Trophoblast cell (in vitro differentiated cells and primary cell): ENCODE measurements at regions not wholly inside any gene's neighbourhood (a gene's known extent, or its start where the extent isn't known, plus 50 kb on each side); places are given as distances from the start of the nearest gene placed in this dataset.

Experiments
- DNase-seq, 2 donors: peaks; one replicate each; pipeline ENCODE4 v3.0.0-alpha.2; 2016
- H2AFZ ChIP-seq: 2 replicates; pipeline ENCODE4 v1.6.1; 2013; ENCODE audit warnings: low read length, moderate library complexity, mild to moderate bottlenecking; ENCODE audit not compliant: insufficient read depth, poor library complexity
- H2AK5ac ChIP-seq: 2 replicates; pipeline ENCODE4 v1.6.1; 2013; ENCODE audit warnings: mild to moderate bottlenecking, low read length
- H2BK120ac ChIP-seq: 2 replicates; pipeline ENCODE4 v1.6.1; 2013; ENCODE audit warnings: low read length, mild to moderate bottlenecking, moderate library complexity; ENCODE audit not compliant: insufficient read depth, poor library complexity
- H2BK12ac ChIP-seq: 2 replicates; pipeline ENCODE4 v1.6.1; 2013; ENCODE audit warnings: mild to moderate bottlenecking, low read length, moderate library complexity
- H2BK5ac ChIP-seq: 2 replicates; pipeline ENCODE4 v1.6.1; 2013; ENCODE audit warnings: low read length, low read depth, moderate library complexity, mild to moderate bottlenecking; ENCODE audit not compliant: poor library complexity
- H3K14ac ChIP-seq: 2 replicates; pipeline ENCODE4 v1.6.1; 2013; ENCODE audit warnings: mild to moderate bottlenecking, low read length
- H3K18ac ChIP-seq: 2 replicates; pipeline ENCODE4 v1.6.1; 2013; ENCODE audit warnings: mild to moderate bottlenecking, low read length
- H3K23ac ChIP-seq: 2 replicates; pipeline ENCODE4 v1.6.1; 2013; ENCODE audit warnings: low read length
- H3K27ac ChIP-seq: 2 replicates; pipeline ENCODE4 v1.5.1; 2013; ENCODE audit warnings: low read depth, mild to moderate bottlenecking, inconsistent platforms, low read length, moderate library complexity
- H3K27me3 ChIP-seq: 2 replicates; pipeline ENCODE4 v1.6.1; 2013; ENCODE audit warnings: inconsistent platforms, mild to moderate bottlenecking, low read length, moderate library complexity; ENCODE audit not compliant: insufficient read depth
- H3K36me3 ChIP-seq, 2 experiments: 1 replicate in 1 of 2; 2 replicates in 1 of 2; pipeline ENCODE4 v1.6.1; 2013; ENCODE audit warnings: low read length in 2 of 2, mild to moderate bottlenecking in 2 of 2, moderate library complexity in 1 of 2; ENCODE audit not compliant: insufficient read depth in 2 of 2, control insufficient read depth in 1 of 2
- H3K4ac ChIP-seq: 2 replicates; pipeline ENCODE4 v1.6.1; 2013; ENCODE audit warnings: low read depth, mild to moderate bottlenecking, low read length, moderate library complexity
- H3K4me1 ChIP-seq, 2 experiments: 1 replicate in 1 of 2; 2 replicates in 1 of 2; pipeline ENCODE4 v1.6.1; 2013; ENCODE audit warnings: low read length in 2 of 2, mild to moderate bottlenecking in 2 of 2, moderate library complexity in 1 of 2; ENCODE audit not compliant: insufficient read depth in 2 of 2, control insufficient read depth in 1 of 2
- H3K4me2 ChIP-seq: 2 replicates; pipeline ENCODE4 v1.6.1; 2013; ENCODE audit warnings: inconsistent platforms, mild to moderate bottlenecking, low read length, moderate library complexity
- H3K4me3 ChIP-seq: 2 replicates; pipeline ENCODE4 v1.5.1; 2013; ENCODE audit warnings: mild to moderate bottlenecking, low read depth, low read length, inconsistent platforms
- H3K79me1 ChIP-seq: one replicate; pipeline ENCODE4 v1.6.1; 2013; ENCODE audit warnings: low read length
- H3K79me2 ChIP-seq: 2 replicates; pipeline ENCODE4 v1.6.1; 2013; ENCODE audit warnings: low read length, mild to moderate bottlenecking; ENCODE audit not compliant: control insufficient read depth, insufficient read depth, poor library complexity
- H3K9ac ChIP-seq: 2 replicates; pipeline ENCODE4 v1.6.1; 2013; ENCODE audit warnings: mild to moderate bottlenecking, low read length
- H3K9me3 ChIP-seq: 2 replicates; pipeline ENCODE4 v1.6.1; 2013; ENCODE audit warnings: low read depth, mild to moderate bottlenecking, control low read depth, inconsistent platforms, low read length; ENCODE audit not compliant: insufficient read depth
- H4K12ac ChIP-seq: 2 replicates; pipeline ENCODE4 v1.6.1; 2013; ENCODE audit warnings: low read depth, mild to moderate bottlenecking, low read length, moderate library complexity
- H4K8ac ChIP-seq: 2 replicates; pipeline ENCODE4 v1.6.1; 2013; ENCODE audit warnings: low read depth, mild to moderate bottlenecking, low read length, moderate library complexity
- H4K91ac ChIP-seq: one replicate; pipeline ENCODE4 v1.6.1; 2013; ENCODE audit warnings: low read depth, mild to moderate bottlenecking, low read length, moderate library complexity
- WGBS: extraction: QIAGEN DNeasy Blood & Tissue Kit; methylation state at CpG from one replicate; pipeline ENCODE4 v1.1.7; 2013; ENCODE audit warnings: missing lambda C conversion rate; ENCODE audit not compliant: insufficient read length, insufficient coverage; ENCODE audit errors: extremely low coverage; 5-methylcytosine and 5-hydroxymethylcytosine counted together

- Histone ChIP-seq H3K79me2 (no peaks in the 10 kb centered on the region), H3K27ac (no peak overlapping the region), H2AK5ac (no peak overlapping the region), H3K23ac (no peak overlapping the region), H3K9ac (no peak overlapping the region), H3K14ac (no peak overlapping the region), H4K8ac (no peak overlapping the region), H4K91ac (no peak overlapping the region), H3K79me1 (no peaks in the 10 kb centered on the region), H2AFZ (no peak overlapping the region), H3K4me3 (no peak overlapping the region), H2BK5ac (no peak overlapping the region), H3K18ac (no peak overlapping the region), H3K4me1 (no peaks in the 10 kb centered on the region), H2BK120ac (no peak overlapping the region), H3K9me3 (no peaks in the 10 kb centered on the region), H3K4me2 (no peak overlapping the region), H3K4ac (no peak overlapping the region), H4K12ac (no peak overlapping the region), H2BK12ac (no peak overlapping the region), H3K36me3 (no peaks in the 10 kb centered on the region), H3K27me3 (no peaks in the 10 kb centered on the region)
- WGBS, result no CpG with 5 or more reads among the region's 1 CpG
- no peak for DNase-seq
Measured at GRCh38 chr6:86255973-86256372, 613.3 kb upstream of the SYNCRIP start.

- no peak overlapping the region for H4K91ac ChIP-seq
- H2BK120ac ChIP-seq, result no peak overlapping the region
- no peak overlapping the region for H3K4ac ChIP-seq
- no peak overlapping the region for H3K27ac ChIP-seq
- no peaks in the 10 kb centered on the region for H3K79me2 ChIP-seq
- H3K18ac ChIP-seq, result no peak overlapping the region
- no peak for DNase-seq
- H3K27me3 ChIP-seq, result no peaks in the 10 kb centered on the region
- H2AFZ ChIP-seq, result no peak overlapping the region
- H3K9ac ChIP-seq, result no peak overlapping the region
- H2BK5ac ChIP-seq, result no peak overlapping the region
- H3K36me3 ChIP-seq, result no peaks in the 10 kb centered on the region
- no CpG with 5 or more reads among the region's 1 CpG for WGBS
- H4K12ac ChIP-seq, result no peak overlapping the region
- no peak overlapping the region for H2BK12ac ChIP-seq
- H3K79me1 ChIP-seq, result no peaks in the 10 kb centered on the region
- no peak overlapping the region for H3K4me2 ChIP-seq
- H3K4me3 ChIP-seq, result no peak overlapping the region
- no peaks in the 10 kb centered on the region for H3K4me1 ChIP-seq
- H3K9me3 ChIP-seq, result no peaks in the 10 kb centered on the region
- H3K23ac ChIP-seq, result no peak overlapping the region
- H4K8ac ChIP-seq, result no peak overlapping the region
- H3K14ac ChIP-seq, result no peak overlapping the region
- no peak overlapping the region for H2AK5ac ChIP-seq
Measured at GRCh38 chr6:86251106-86251505, 608.4 kb upstream of the SYNCRIP start.

GRCh38 chr6:86217906-86218305, 575.2 kb upstream of the SYNCRIP start:
- no peaks in the 10 kb centered on the region for H3K36me3 ChIP-seq
- no peak overlapping the region for H3K4ac ChIP-seq
- no peaks in the 10 kb centered on the region for H3K27me3 ChIP-seq
- H2BK12ac ChIP-seq, result no peak overlapping the region
- H3K27ac ChIP-seq, result no peak overlapping the region
- H3K4me2 ChIP-seq, result no peak overlapping the region
- H3K4me1 ChIP-seq, result no peaks in the 10 kb centered on the region
- WGBS, result no CpG with 5 or more reads among the region's 2 CpGs
- no peak overlapping the region for H2BK5ac ChIP-seq
- no peak overlapping the region for H2AK5ac ChIP-seq
- H3K9me3 ChIP-seq, result no peaks in the 10 kb centered on the region
- H3K23ac ChIP-seq, result no peak overlapping the region
- DNase-seq, result no peak
- H3K79me1 ChIP-seq, result no peaks in the 10 kb centered on the region
- no peak overlapping the region for H3K4me3 ChIP-seq
- no peak overlapping the region for H3K14ac ChIP-seq
- no peak overlapping the region for H4K12ac ChIP-seq
- H4K91ac ChIP-seq, result no peak overlapping the region
- H3K9ac ChIP-seq, result no peak overlapping the region
- no peak overlapping the region for H4K8ac ChIP-seq
- H3K79me2 ChIP-seq, result no peaks in the 10 kb centered on the region
- no peak overlapping the region for H2BK120ac ChIP-seq
- H3K18ac ChIP-seq, result no peak overlapping the region
- H2AFZ ChIP-seq, result no peak overlapping the region

- Histone ChIP-seq H2AK5ac (no peak overlapping the region), H2BK120ac (no peak overlapping the region), H3K23ac (no peak overlapping the region), H3K79me1 (no peaks in the 10 kb centered on the region), H3K4me1 (no peaks in the 10 kb centered on the region), H3K79me2 (no peaks in the 10 kb centered on the region), H2AFZ (no peak overlapping the region), H3K18ac (no peak overlapping the region), H2BK12ac (no peak overlapping the region), H3K36me3 (no peaks in the 10 kb centered on the region), H3K9me3 (no peaks in the 10 kb centered on the region), H4K91ac (no peak overlapping the region), H3K27ac (no peak overlapping the region), H3K4me2 (no peak overlapping the region), H2BK5ac (no peak overlapping the region), H3K14ac (no peak overlapping the region), H4K12ac (no peak overlapping the region), H3K27me3 (no peaks in the 10 kb centered on the region), H3K4ac (no peak overlapping the region), H4K8ac (no peak overlapping the region), H3K9ac (no peak overlapping the region), H3K4me3 (no peak overlapping the region)
- WGBS, result no CpG with 5 or more reads among the region's 2 CpGs
- DNase-seq, result no peak
Measured at GRCh38 chr6:86215323-86215722, 572.6 kb upstream of the SYNCRIP start.
